Progenitor cell of endocrine pancreas (in vitro differentiated cells): ENCODE measurements at regions not wholly inside any gene's neighbourhood (a gene's known extent, or its start where the extent isn't known, plus 50 kb on each side); places are given as distances from the start of the nearest gene placed in this dataset.

Source experiments
- DNase-seq: peaks from one replicate; pipeline ENCODE4 v3.0.0; 2021; ENCODE audit warnings: low spot score; ENCODE audit not compliant: unreplicated experiment
- H3K27ac Mint-ChIP-seq: 2 replicates; pipeline ENCODE4 v1.8.0; 2021; ENCODE audit warnings: mild to moderate bottlenecking, moderate library complexity, mixed read lengths
- H3K27me3 Mint-ChIP-seq: 2 replicates; pipeline ENCODE4 v1.8.0; 2021; ENCODE audit warnings: mixed read lengths
- H3K36me3 Mint-ChIP-seq: 2 replicates; pipeline ENCODE4 v1.8.0; 2022; ENCODE audit warnings: mixed read lengths; ENCODE audit not compliant: insufficient read depth
- H3K4me1 Mint-ChIP-seq: 2 replicates; pipeline ENCODE4 v1.8.0; 2021; ENCODE audit warnings: low read depth, mixed read lengths
- H3K4me3 Mint-ChIP-seq: 2 replicates; pipeline ENCODE4 v1.8.0; 2021; ENCODE audit warnings: low read depth, mild to moderate bottlenecking, moderate library complexity, mixed read lengths
- H3K9me3 Mint-ChIP-seq: 2 replicates; pipeline ENCODE4 v1.8.0; 2021; ENCODE audit warnings: low read depth, mixed read lengths
- CTCF ChIP-seq: fragments of 200-600 bp; sonication (generic); IDR thresholded peaks from one replicate; pipeline ENCODE4 v1.5.0; 2021; ENCODE audit warnings: antibody characterized with exemption, mild to moderate bottlenecking; ENCODE audit not compliant: unreplicated experiment

DNA sequence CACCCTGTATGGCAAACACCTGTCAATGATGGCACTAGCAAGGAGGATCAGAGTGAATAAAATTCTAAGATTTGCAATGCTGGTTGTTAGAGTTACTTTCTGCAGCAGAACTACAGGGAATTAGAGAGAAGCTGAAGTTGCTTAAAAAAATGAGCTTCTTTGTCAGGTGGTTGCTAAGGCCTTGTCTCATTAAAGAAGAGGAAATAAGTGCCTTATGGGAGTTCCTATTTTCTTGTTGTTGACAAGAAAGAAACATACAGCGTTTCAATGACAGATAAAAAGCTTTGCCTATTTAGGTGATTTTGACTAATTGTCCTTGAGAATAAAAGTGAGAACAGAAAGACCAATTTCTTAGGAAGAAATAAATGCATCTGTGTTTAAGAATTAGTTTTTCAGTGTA lies 106.0 kb upstream of the ARHGAP24 start:
- Mint-ChIP-seq H3K27me3 (no peaks in the 10 kb centered on the region), H3K9me3 (no peaks in the 10 kb centered on the region), H3K27ac (no peak overlapping the region), H3K4me1 (peaks cover 15% of the 10 kb centered on the region), H3K36me3 (no peaks in the 10 kb centered on the region), H3K4me3 (no peak overlapping the region)
- no peak for DNase-seq
- no peak for TF ChIP-seq CTCF

GRCh38 chr4:85369703-85370380 lies 105.1 kb upstream of the ARHGAP24 start:
- no peaks in the 10 kb centered on the region for H3K27me3 Mint-ChIP-seq
- no peak overlapping the region for H3K27ac Mint-ChIP-seq
- peaks cover 15% of the 10 kb centered on the region for H3K4me1 Mint-ChIP-seq
- no peak for TF ChIP-seq CTCF
- H3K4me3 Mint-ChIP-seq = no peak overlapping the region
- no peaks in the 10 kb centered on the region for H3K36me3 Mint-ChIP-seq
- no peak for DNase-seq
- H3K9me3 Mint-ChIP-seq = no peaks in the 10 kb centered on the region

DNA sequence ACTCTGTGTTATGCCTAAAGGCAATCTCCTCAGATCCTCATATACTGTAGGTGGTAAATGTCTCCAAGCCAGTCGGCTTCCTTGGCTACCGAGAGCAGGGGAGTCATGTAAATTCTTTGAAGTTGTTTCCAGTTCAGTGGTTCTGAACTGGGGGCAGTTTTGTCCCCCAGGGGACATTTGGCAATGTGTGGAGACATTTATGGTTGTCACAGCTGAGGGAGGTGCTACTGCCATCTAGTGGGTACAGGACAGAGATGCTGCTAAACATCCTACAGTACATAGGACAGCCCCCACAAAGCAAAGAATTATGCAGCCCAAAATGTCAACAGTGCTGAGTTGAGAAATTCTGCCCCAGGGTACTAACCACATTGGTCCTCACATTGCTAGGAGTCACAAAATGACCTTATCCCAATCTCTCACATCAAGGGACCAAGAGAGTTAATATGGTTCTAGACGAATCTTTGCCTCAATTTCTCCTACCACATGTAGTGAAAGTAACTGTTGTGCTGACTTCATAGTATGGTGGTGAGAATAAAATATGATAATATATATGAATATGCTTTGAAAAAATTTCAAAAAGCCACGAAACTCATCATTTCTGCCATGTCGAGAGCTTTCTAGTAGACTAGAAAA lies 104.4 kb upstream of the ARHGAP24 start:
- Mint-ChIP-seq H3K4me3 (no peak overlapping the region), H3K4me1 (peaks cover 11% of the 10 kb centered on the region), H3K36me3 (no peaks in the 10 kb centered on the region), H3K27ac (no peak overlapping the region), H3K9me3 (no peaks in the 10 kb centered on the region), H3K27me3 (no peaks in the 10 kb centered on the region)
- peak; percentile 16 for DNase-seq
- TF ChIP-seq CTCF = peak; percentile 82

DNA sequence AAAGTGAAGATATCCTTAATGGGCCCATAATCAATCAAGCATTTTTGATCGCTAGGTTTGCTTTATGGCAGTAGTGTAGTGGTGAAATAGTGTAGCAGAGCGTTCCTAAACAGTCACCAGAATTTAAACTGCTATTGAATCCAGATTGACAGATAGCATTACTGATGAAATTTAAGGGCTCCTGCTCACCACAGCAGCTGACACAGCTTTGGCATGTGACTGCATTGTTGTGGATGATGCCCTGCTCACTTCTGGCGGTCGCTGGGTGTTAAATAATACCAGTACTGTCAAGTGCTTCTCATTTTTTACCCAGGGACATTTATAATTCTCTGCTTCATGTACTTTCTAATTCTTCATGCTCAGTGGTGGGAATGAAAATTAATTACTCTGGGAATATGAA lies 102.0 kb upstream of the ARHGAP24 start:
- H3K27me3 Mint-ChIP-seq = no peaks in the 10 kb centered on the region
- no peak for TF ChIP-seq CTCF
- peaks cover 5% of the 10 kb centered on the region for H3K4me1 Mint-ChIP-seq
- H3K36me3 Mint-ChIP-seq = no peaks in the 10 kb centered on the region
- H3K27ac Mint-ChIP-seq = no peak overlapping the region
- H3K4me3 Mint-ChIP-seq = no peak overlapping the region
- DNase-seq = no peak
- no peaks in the 10 kb centered on the region for H3K9me3 Mint-ChIP-seq

DNA sequence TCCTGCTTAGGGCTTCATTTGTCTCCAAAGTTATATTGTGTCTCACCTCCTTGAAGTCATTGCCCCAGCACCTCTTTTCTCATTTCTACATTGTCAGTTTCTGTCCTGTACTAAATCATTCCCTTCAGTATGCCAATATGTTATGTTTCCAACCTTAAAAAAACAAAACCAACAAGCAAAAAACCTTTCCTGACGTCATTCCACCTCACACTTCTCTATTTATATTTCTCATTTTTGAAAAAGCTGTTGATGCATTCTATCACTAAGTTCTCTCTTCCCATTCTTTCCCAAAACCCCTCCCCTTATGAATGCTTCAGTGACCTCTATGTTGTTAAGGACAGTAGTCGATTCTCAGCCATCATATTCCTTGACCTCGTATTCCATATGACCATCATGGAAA lies 98.7 kb upstream of the ARHGAP24 start:
- H3K9me3 Mint-ChIP-seq = no peaks in the 10 kb centered on the region
- H3K36me3 Mint-ChIP-seq = no peaks in the 10 kb centered on the region
- no peak for TF ChIP-seq CTCF
- H3K27me3 Mint-ChIP-seq = no peaks in the 10 kb centered on the region
- no peak for DNase-seq
- H3K4me1 Mint-ChIP-seq = no peaks in the 10 kb centered on the region
- no peak overlapping the region for H3K4me3 Mint-ChIP-seq
- H3K27ac Mint-ChIP-seq = no peak overlapping the region
